Activated T-cell treated with anti-CD3 and anti-CD28 coated beads, Interleukin-2, amount 50 U/mL, for 4 hours (primary cell): ENCODE measurements at regions not wholly inside any gene's neighbourhood (a gene's known extent, or its start where the extent isn't known, plus 50 kb on each side); places are given as distances from the start of the nearest gene placed in this dataset.

Experiments
- ATAC-seq, 2 donors: fragments of 200-7000 bp; cut with Tn5 transposase; one replicate each; pipeline ENCODE4 v1.10.0; 2021
- DNase-seq: peaks from one replicate; pipeline ENCODE4 v3.0.0-alpha.2; 2020
- H3K27me3 Mint-ChIP-seq: one replicate; pipeline ENCODE4 v1.8.0; 2021; ENCODE audit warnings: low read depth, mixed read lengths
- H3K36me3 Mint-ChIP-seq: one replicate; pipeline ENCODE4 v1.8.0; 2022; ENCODE audit warnings: mixed read lengths; ENCODE audit not compliant: insufficient read depth
- H3K4me1 Mint-ChIP-seq: one replicate; pipeline ENCODE4 v1.8.0; 2021; ENCODE audit warnings: low read depth, mixed read lengths
- H3K4me3 Mint-ChIP-seq: one replicate; pipeline ENCODE4 v1.8.0; 2021; ENCODE audit warnings: mild to moderate bottlenecking, moderate library complexity, mixed read lengths
- H3K9me3 Mint-ChIP-seq: one replicate; pipeline ENCODE4 v1.8.0; 2021; ENCODE audit warnings: mixed read lengths

GRCh38 chr3:157741607-157742006, 238.4 kb upstream of the VEPH1 start:
- Mint-ChIP-seq H3K4me1 (no peaks in the 10 kb centered on the region), H3K36me3 (no peaks in the 10 kb centered on the region), H3K4me3 (no peak overlapping the region), H3K9me3 (peaks cover 5% of the 10 kb centered on the region), H3K27me3 (no peaks in the 10 kb centered on the region)
- ATAC-seq, result no peak
- DNase-seq, result no peak

- no peak for ATAC-seq
- Mint-ChIP-seq H3K4me3 (no peak overlapping the region), H3K36me3 (no peaks in the 10 kb centered on the region), H3K27me3 (no peaks in the 10 kb centered on the region), H3K9me3 (peaks cover 19% of the 10 kb centered on the region), H3K4me1 (no peaks in the 10 kb centered on the region)
- DNase-seq, result no peak
Observed at GRCh38 chr3:157738441-157738840, 235.2 kb upstream of the VEPH1 start.

- no peaks in the 10 kb centered on the region for H3K4me1 Mint-ChIP-seq
- ATAC-seq (no peak), DNase-seq (no peak)
- H3K36me3 Mint-ChIP-seq, result no peaks in the 10 kb centered on the region
- H3K9me3 Mint-ChIP-seq, result peaks cover 11% of the 10 kb centered on the region
- H3K4me3 Mint-ChIP-seq, result no peak overlapping the region
- no peaks in the 10 kb centered on the region for H3K27me3 Mint-ChIP-seq
Observed at GRCh38 chr3:157718800-157719199, 215.6 kb upstream of the VEPH1 start.

GRCh38 chr3:157713101-157713500, 209.9 kb upstream of the VEPH1 start:
- no peaks in the 10 kb centered on the region for H3K36me3 Mint-ChIP-seq
- H3K9me3 Mint-ChIP-seq, result peaks cover 4% of the 10 kb centered on the region
- no peaks in the 10 kb centered on the region for H3K27me3 Mint-ChIP-seq
- DNase-seq, result no peak
- no peak for ATAC-seq
- no peaks in the 10 kb centered on the region for H3K4me1 Mint-ChIP-seq
- H3K4me3 Mint-ChIP-seq, result no peak overlapping the region

GRCh38 chr3:157705258-157705657, 202.0 kb upstream of the VEPH1 start:
- no peaks in the 10 kb centered on the region for H3K27me3 Mint-ChIP-seq
- H3K9me3 Mint-ChIP-seq, result no peaks in the 10 kb centered on the region
- no peaks in the 10 kb centered on the region for H3K4me1 Mint-ChIP-seq
- DNase-seq, result no peak
- H3K36me3 Mint-ChIP-seq, result no peaks in the 10 kb centered on the region
- ATAC-seq, result no peak
- no peak overlapping the region for H3K4me3 Mint-ChIP-seq

GRCh38 chr3:157700405-157700804, 197.2 kb upstream of the VEPH1 start:
- no peaks in the 10 kb centered on the region for H3K4me1 Mint-ChIP-seq
- H3K9me3 Mint-ChIP-seq, result peaks cover 3% of the 10 kb centered on the region

GRCh38 chr3:157695586-157695985, 192.4 kb upstream of the VEPH1 start:
- H3K4me3 Mint-ChIP-seq, result no peak overlapping the region
- H3K36me3 Mint-ChIP-seq, result no peaks in the 10 kb centered on the region
- H3K9me3 Mint-ChIP-seq, result peaks cover 3% of the 10 kb centered on the region
- ATAC-seq (no peak), DNase-seq (no peak)
- H3K27me3 Mint-ChIP-seq, result no peaks in the 10 kb centered on the region
- no peaks in the 10 kb centered on the region for H3K4me1 Mint-ChIP-seq

More at GRCh38 chr3:157700405-157700804, 197.2 kb upstream of the VEPH1 start:
- H3K27me3 Mint-ChIP-seq, result no peaks in the 10 kb centered on the region
- no peak for DNase-seq
- H3K4me3 Mint-ChIP-seq, result no peak overlapping the region
- H3K36me3 Mint-ChIP-seq, result no peaks in the 10 kb centered on the region
- ATAC-seq, result no peak

GRCh38 chr3:157695103-157695502, 191.9 kb upstream of the VEPH1 start:
- H3K9me3 Mint-ChIP-seq, result peaks cover 3% of the 10 kb centered on the region
- H3K4me1 Mint-ChIP-seq, result no peaks in the 10 kb centered on the region
- no peak overlapping the region for H3K4me3 Mint-ChIP-seq
- H3K36me3 Mint-ChIP-seq, result no peaks in the 10 kb centered on the region
- DNase-seq (no peak), ATAC-seq (no peak)
- no peaks in the 10 kb centered on the region for H3K27me3 Mint-ChIP-seq

- Mint-ChIP-seq H3K4me3 (no peak overlapping the region), H3K9me3 (peaks cover 3% of the 10 kb centered on the region), H3K36me3 (no peaks in the 10 kb centered on the region), H3K4me1 (no peaks in the 10 kb centered on the region), H3K27me3 (no peaks in the 10 kb centered on the region)
- ATAC-seq, result no peak
- DNase-seq, result no peak
Observed at GRCh38 chr3:157693762-157694161, 190.5 kb upstream of the VEPH1 start.

- DNase-seq, result no peak
- Mint-ChIP-seq H3K4me3 (no peak overlapping the region), H3K4me1 (no peaks in the 10 kb centered on the region), H3K36me3 (no peaks in the 10 kb centered on the region), H3K9me3 (peaks cover 9% of the 10 kb centered on the region), H3K27me3 (no peaks in the 10 kb centered on the region)
- ATAC-seq, result no peak
Observed at GRCh38 chr3:157692468-157692867, 189.3 kb upstream of the VEPH1 start.

GRCh38 chr3:157683668-157684067, 180.5 kb upstream of the VEPH1 start:
- Mint-ChIP-seq H3K4me1 (no peaks in the 10 kb centered on the region), H3K27me3 (no peaks in the 10 kb centered on the region)
- no peak for ATAC-seq

GRCh38 chr3:157672061-157672460, 168.8 kb upstream of the VEPH1 start:
- Mint-ChIP-seq H3K4me1 (no peaks in the 10 kb centered on the region), H3K4me3 (no peak overlapping the region), H3K9me3 (peaks cover 3% of the 10 kb centered on the region), H3K27me3 (no peaks in the 10 kb centered on the region), H3K36me3 (no peaks in the 10 kb centered on the region)
- no peak for DNase-seq
- no peak for ATAC-seq

More at GRCh38 chr3:157683668-157684067, 180.5 kb upstream of the VEPH1 start:
- Mint-ChIP-seq H3K36me3 (no peaks in the 10 kb centered on the region), H3K4me3 (no peak overlapping the region), H3K9me3 (peaks cover 11% of the 10 kb centered on the region)
- no peak for DNase-seq

- H3K27me3 Mint-ChIP-seq, result no peaks in the 10 kb centered on the region
- peaks cover 3% of the 10 kb centered on the region for H3K9me3 Mint-ChIP-seq
- no peak for DNase-seq
- H3K4me1 Mint-ChIP-seq, result no peaks in the 10 kb centered on the region
- ATAC-seq, result no peak
- no peaks in the 10 kb centered on the region for H3K36me3 Mint-ChIP-seq
- H3K4me3 Mint-ChIP-seq, result no peak overlapping the region
Observed at GRCh38 chr3:157671656-157672055, 168.4 kb upstream of the VEPH1 start.

GRCh38 chr3:157669416-157669815, 166.2 kb upstream of the VEPH1 start:
- no peak for ATAC-seq
- Mint-ChIP-seq H3K9me3 (peaks cover 3% of the 10 kb centered on the region), H3K27me3 (no peaks in the 10 kb centered on the region), H3K36me3 (no peaks in the 10 kb centered on the region), H3K4me1 (no peaks in the 10 kb centered on the region), H3K4me3 (no peak overlapping the region)
- DNase-seq, result no peak

GRCh38 chr3:157667493-157667892, 164.3 kb upstream of the VEPH1 start:
- Mint-ChIP-seq H3K4me3 (no peak overlapping the region), H3K9me3 (no peaks in the 10 kb centered on the region), H3K27me3 (peaks cover 3% of the 10 kb centered on the region), H3K4me1 (no peaks in the 10 kb centered on the region), H3K36me3 (no peaks in the 10 kb centered on the region)
- ATAC-seq (no peak), DNase-seq (no peak)

GRCh38 chr3:157662171-157662570, 159.0 kb upstream of the VEPH1 start:
- ATAC-seq, result no peak
- H3K4me3 Mint-ChIP-seq, result no peak overlapping the region
- no peaks in the 10 kb centered on the region for H3K9me3 Mint-ChIP-seq
- H3K36me3 Mint-ChIP-seq, result no peaks in the 10 kb centered on the region
- peaks cover 3% of the 10 kb centered on the region for H3K27me3 Mint-ChIP-seq
- H3K4me1 Mint-ChIP-seq, result no peaks in the 10 kb centered on the region
- DNase-seq, result no peak
